ENCODE measurements at regions not wholly inside any gene's neighbourhood (a gene's known extent, or its start where the extent isn't known, plus 50 kb on each side); places are given as distances from the start of the nearest gene placed in this dataset.

- DNase-seq (ENCODE audit: low read depth) = no peak
Measured at GRCh38 chr10:124264271-124264670, 154.5 kb downstream of the OAT start.

GRCh38 chr10:124263726-124264125 lies 155.0 kb downstream of the OAT start:
- no peak for DNase-seq (ENCODE audit: low read depth)

DNA sequence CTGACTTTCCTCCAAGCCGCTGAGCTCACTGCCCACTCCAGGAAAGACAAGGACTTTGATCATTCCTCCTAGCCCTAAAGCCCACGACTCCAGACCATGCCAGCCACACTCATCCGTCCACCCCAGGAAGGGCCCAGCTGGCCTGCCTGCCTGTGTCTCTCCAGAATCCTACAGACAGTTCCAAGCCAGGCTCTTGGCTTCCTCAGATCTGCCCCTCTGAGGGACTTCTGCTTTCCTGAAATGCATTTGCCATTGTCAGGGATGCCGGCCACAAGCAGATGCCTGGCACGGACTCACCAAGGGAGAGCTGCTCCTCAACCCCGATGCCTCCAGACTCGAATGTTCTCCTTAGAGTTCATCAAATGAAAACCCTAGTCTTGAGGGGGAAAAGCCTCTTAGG lies 155.8 kb downstream of the OAT start:
- no peak for DNase-seq (ENCODE audit: low read depth)

- no peak for DNase-seq (ENCODE audit: low read depth)
Measured at GRCh38 chr10:124262234-124262865, 156.4 kb downstream of the OAT start.

GRCh38 chr10:124259139-124259825 lies 159.4 kb downstream of the OAT start:
- DNase-seq (ENCODE audit: low read depth) = no peak

GRCh38 chr10:124257781-124258180 lies 160.9 kb downstream of the OAT start:
- no peak for DNase-seq (ENCODE audit: low read depth)

- DNase-seq (ENCODE audit: low read depth) = no peak
Measured at GRCh38 chr10:124256151-124256550, 162.6 kb downstream of the OAT start.

DNA sequence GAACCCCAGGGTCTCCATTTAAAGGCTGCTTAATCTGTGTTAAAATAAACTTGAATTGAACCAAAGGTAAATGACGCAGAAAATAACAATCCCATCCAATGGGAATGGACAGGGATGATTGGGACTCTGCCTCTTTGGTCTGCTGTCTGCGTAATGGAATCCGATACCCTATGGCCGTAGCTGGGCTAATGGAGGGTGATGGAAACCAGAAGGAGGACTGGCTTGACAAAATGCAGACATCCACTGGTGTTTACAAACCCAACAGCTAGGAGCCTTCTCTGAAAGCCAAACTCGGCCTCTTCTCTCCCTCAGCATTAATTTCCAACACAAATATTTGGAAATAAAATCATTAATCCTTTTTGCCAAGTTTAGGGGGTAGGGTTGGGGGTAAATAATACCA lies 162.2 kb upstream of the CHST15 start:
- DNase-seq (ENCODE audit: low read depth) = no peak

- no peak for DNase-seq (ENCODE audit: low read depth)
Measured at GRCh38 chr10:124254490-124254889, 161.1 kb upstream of the CHST15 start.

DNA sequence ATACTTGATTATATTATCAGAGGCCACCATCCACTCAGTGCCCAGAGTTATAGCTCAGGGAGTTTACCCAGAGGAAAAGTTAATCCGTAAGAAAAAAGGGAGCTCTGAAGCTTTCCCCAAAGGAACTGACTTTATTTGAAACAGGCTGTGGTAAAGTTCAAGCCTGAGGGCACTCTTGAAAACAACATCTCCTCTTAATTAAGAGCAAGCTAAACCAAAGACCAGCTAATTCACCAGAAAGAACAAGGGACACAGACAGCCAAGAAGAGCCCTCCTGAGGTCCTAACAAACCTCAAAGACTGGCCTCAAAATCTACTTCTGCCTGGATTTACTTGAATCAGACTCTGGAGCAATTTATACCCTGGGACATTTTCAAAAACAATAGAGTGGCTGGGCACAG lies 159.6 kb upstream of the CHST15 start:
- DNase-seq (ENCODE audit: low read depth) = no peak

DNA sequence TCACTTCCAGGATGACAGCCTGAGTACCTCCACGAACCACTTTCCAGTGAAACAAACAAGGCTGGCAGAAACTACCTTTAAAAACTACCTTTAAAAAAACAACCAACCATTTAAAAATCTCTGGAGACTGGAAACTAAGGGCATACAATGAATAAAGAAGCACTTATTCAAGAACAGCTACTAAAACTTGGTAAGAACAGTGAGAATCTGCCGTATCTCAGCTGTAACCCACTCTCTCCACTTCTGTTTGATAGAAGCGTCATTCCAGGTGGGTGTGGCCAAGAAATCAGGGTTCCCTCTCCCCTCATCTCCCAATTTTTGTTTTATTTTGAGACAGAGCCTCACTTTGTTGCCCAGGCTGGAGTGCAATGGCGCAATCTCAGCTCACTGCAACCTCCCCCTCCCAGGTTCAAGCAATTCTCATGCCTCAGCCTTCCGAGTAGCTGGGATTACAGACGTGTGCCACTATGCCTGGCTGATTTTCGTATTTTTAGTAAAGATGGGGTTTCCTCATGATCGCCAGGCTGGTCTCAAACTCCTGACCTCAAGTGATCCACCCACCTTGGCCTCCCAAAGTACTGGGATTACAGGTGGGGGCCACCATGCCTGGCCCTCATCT lies 158.8 kb upstream of the CHST15 start:
- DNase-seq (ENCODE audit: low read depth) = no peak

DNA sequence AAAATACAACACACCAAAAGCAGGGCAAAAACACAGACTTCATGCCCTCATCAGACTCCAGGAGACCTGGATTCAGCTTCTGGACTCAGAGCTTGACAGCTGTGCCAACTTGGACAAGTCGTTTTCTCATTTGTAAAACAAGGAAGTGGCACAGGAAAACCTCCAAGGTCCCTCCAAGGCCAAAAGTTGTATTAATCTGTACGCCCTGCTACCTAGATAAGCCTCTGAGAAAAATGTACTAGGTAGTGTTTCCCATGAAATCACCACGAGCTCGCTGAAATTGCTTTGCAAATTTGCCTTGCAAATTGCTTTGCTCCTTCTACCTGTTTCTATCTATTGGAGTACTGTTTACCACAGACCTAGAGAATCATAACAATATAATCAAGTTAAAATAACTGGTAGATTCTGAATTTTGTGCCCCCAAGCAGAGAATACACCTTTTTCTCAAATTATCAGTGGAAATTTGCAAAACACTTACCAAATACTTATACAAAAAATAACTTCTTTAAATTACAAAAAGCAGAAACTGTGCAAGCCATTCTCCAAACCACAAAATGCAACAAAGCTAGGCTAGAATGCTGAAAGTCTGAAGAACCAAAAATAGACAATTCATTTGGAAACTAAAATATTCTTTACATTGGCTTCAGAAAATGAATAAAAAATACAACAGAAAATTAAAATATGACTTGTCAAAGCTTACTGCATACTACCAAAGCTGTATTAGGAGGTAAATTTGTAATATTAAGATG lies 158.1 kb upstream of the CHST15 start:
- no peak for DNase-seq (ENCODE audit: low read depth)

DNA sequence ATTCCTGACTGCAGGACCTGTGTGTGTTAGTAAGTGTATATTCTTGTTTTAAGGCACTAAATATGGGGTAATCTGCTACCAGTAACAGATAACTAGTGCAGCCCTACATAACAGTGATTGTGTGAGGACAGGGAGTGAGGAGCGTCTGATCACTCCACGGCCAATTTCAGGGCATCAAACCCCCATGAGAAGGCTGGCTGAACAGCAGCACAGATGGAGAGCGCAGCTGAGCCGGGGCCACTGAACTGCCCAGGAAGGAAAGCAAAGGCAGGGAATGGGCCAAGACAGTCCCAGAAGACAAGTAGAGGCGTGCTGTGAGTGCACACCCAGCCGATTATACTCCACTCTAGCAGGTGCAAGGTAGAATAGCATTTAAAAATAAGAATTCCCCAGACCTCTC lies 157.1 kb upstream of the CHST15 start:
- no peak for DNase-seq (ENCODE audit: low read depth)

DNA sequence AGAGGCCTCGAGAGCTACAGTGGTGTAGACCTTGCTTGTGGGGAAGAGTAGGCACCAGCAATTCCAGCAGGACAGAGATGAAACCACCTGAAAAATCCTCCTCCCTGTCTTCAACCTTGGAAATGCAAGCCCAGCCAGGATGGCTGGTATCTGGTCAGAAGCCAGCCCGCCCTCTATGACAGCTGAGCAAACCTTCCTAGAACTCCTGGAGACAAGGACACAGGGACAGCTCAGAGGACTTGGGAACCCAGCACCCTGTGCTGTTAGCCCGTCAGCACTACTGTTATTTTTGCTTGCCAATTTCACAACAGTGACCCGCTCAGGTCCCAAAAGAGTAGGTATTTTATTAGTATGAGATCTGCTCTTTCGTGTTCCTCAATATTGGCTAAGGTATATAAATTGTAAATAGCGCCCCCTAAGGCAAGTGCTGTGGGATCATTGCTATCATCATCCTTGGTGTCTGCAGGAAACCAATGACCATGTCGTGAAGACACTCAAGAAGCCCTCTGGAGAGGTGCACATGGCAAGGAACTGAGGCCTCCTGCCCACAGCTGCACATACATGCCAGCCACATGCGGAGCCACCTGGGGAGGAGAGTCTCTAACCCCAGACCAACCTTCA lies 156.5 kb upstream of the CHST15 start:
- DNase-seq (ENCODE audit: low read depth) = no peak

DNA sequence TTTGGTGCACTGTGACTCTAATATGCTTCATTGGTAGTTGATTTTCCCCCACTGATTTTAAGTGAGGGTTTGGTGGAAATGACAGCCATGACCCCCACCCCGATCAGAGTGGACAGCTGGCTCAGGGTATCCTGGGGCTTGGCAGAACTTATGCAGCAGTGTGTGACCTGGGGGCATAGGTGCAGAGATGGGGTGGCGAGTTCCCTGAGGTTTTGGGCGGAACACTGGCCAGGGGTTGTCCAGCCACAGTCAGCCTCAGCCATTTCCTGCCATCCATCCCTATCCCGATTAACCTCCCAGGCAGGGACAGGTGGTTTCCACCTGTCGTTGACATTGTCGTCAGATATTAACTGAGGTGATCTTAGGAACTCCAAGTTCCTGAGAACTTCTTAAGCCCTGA lies 155.8 kb upstream of the CHST15 start:
- no peak for DNase-seq (ENCODE audit: low read depth)

- DNase-seq (ENCODE audit: low read depth) = no peak
Measured at GRCh38 chr10:124248056-124249045, 155.0 kb upstream of the CHST15 start.

DNA sequence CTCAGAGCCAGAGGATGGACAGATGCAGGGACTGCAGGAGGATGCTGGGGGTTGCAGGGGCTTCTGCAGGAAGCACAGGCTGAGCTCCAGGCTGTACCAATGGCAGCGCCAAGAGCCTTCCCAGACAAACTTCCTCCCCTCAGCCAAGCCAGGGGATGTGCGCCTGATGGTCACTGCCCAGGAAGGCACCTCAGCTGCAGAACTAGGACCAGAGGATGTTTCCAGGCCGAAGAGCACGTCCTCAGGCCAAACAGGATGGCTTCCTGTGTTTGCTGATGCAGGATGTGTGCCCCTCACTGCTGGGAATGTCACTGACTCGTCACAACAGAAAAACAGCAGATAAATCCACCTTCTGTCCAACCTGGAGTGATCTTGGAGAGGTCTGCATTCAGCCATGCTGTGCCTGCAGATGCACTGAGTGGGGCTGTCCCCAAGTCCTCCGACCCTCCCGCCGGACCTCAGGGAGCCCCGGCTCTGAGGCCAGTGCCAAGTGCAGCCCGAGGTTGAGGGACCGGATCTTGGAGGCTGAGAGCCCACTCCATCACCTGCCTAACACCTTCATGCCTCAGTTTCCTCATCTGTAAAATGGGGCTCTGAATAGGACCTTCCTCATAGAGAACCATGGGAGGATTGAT lies 152.5 kb upstream of the CHST15 start:
- no peak for DNase-seq (ENCODE audit: low read depth)

DNA sequence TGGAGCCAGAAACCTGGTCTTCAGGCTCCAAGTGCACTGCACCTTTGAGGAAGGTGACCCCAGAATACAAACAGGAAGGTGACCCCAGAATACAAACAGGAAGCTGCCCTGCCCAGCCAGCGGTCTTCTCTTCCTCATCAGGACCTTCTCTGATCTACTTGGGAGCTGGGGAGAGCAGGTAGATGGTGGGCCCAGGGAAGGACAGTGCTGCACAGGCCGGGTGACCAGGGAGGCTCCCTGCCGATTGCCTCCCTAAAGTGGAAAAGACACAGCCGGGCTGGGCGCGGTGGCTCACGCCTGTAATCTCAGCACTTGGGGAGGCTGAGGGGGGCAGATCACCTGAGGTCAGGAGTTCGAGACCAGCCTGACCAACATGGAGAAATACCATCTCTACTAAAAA lies 151.8 kb upstream of the CHST15 start:
- DNase-seq (ENCODE audit: low read depth) = no peak

DNA sequence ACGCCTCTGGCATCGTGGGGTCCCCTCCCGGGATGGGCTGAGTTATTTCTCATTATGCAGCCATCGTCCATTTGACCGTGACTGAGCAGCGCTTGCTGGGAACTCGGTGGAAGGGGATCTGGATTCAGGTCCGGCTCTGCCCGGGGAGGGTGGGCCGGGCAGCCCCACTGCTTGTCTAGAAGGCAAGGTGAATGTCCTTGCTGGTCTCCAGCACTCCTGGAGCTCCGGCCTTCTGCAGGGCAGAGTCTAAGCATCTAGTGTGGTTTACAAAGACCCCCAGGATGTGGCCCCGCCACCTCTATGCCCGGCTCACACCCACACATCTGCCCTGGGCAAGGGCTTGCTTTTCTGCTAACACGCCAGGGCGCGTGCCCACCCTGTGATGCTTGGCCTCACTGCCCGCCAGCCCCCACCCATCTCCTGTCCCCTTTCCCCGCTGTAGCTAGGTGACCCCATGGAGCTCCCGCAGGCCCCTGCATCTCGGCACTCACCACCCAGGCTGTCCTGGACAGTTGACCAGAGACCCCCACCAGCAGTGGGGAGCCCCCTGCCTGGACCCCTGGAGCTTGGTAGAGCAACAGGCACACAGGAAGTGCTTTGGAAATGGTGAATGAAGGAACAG lies 151.0 kb upstream of the CHST15 start:
- no peak for DNase-seq (ENCODE audit: low read depth)

DNA sequence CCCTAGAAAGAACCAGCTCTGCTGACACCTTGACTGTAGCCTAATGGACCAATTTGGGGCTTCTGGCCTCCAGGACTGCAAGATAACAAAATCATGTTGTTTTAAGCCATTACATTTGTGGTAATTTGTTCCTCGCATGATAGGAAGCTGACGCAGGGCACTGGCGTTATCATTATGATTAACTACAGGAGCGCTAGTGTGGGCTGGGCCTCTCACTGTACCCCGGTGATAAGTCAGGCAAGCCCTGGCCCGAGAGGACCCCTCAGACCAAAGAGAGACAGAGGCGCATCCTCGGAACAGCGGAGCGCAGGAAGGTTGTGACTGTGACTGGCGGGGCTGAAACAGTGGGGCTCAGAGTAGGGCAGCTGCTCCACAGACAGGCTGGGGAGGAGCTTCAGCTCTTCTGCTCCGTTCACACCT lies 150.3 kb upstream of the CHST15 start:
- no peak for DNase-seq (ENCODE audit: low read depth)

Data from non-pigmented ciliary epithelial cell (primary cell).